ENCODE measurements at regions not wholly inside any gene's neighbourhood (a gene's known extent, or its start where the extent isn't known, plus 50 kb on each side); places are given as distances from the start of the nearest gene placed in this dataset.

DNA sequence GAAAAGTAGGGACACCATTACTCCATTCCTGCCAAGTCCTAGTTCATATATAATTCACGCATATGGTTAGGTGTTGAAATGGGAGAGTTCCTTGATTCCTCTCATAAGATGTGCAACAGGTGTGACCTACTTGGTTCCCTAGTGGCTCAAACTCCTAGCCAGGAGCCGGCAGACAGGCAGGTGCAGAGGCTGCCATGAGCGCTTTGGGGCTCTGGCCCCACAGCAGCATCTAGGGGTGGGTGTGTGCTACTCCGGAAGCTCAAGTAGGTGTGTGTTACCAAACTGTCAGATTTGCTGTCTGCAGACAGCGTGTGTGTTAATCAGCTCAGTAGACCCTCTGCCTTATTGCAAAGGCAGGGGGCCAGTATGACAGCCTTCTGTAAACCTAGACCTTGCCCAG, 1652.4 kb upstream of the ACO1 start:
- no peaks in the 10 kb centered on the region for H3K9me3 ChIP-seq
- intact Hi-C loops (cut with DNase I): no loop called here
- no peak for DNase-seq

DNA sequence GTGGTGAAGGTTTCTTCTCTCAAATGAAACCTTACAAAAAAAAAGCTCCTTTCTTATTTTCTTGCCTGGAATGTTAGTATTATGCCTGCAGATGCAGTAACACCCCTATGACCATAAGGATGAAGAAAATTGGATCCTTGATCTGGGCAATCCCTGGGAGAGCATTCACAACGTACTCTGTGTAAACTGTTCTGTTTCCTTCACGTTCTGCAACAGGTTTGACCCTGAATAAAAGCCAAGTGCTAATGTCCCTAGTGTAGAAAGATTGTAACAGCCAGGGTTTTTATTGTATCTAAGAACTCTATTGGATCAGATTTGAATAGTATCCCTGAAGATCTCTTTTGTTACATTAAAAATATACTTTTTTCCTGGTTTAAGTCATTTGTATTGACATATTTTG, 1639.6 kb upstream of the ACO1 start:
- TF ChIP-seq, protein P1, sequence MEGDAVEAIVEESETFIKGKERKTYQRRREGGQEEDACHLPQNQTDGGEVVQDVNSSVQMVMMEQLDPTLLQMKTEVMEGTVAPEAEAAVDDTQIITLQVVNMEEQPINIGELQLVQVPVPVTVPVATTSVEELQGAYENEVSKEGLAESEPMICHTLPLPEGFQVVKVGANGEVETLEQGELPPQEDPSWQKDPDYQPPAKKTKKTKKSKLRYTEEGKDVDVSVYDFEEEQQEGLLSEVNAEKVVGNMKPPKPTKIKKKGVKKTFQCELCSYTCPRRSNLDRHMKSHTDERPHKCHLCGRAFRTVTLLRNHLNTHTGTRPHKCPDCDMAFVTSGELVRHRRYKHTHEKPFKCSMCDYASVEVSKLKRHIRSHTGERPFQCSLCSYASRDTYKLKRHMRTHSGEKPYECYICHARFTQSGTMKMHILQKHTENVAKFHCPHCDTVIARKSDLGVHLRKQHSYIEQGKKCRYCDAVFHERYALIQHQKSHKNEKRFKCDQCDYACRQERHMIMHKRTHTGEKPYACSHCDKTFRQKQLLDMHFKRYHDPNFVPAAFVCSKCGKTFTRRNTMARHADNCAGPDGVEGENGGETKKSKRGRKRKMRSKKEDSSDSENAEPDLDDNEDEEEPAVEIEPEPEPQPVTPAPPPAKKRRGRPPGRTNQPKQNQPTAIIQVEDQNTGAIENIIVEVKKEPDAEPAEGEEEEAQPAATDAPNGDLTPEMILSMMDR (IDR thresholded peaks at IDR 0.05): no peak
- TF ChIP-seq POLR2A (IDR thresholded peaks at IDR 0.05): no peak
- intact Hi-C loops (cut with DNase I): no loop called here
- H3K4me3 ChIP-seq: no peak overlapping the region
- H3K36me3 ChIP-seq: no peaks in the 10 kb centered on the region
- DNase-seq: no peak
- H3K9me3 ChIP-seq: no peaks in the 10 kb centered on the region
- ATAC-seq: no peak
- 43 to 54% (median 51%) methylated on average over 2 of the region's 2 CpGs for WGBS, 4 donors
- no peaks in the 10 kb centered on the region for H3K4me1 ChIP-seq
- no peaks in the 10 kb centered on the region for H3K27me3 ChIP-seq
- H3K27ac ChIP-seq: no peak overlapping the region

More for the DNA sequence above, 1652.4 kb upstream of the ACO1 start:
- TF ChIP-seq, protein P1 (IDR thresholded peaks at IDR 0.05): no peak
- no peak for TF ChIP-seq POLR2A (IDR thresholded peaks at IDR 0.05)
- WGBS, 4 donors: 65 to 76% (median 69%) methylated on average over 5 of the region's 5 CpGs
- Histone ChIP-seq H3K4me3 (no peak overlapping the region), H3K4me1 (no peaks in the 10 kb centered on the region), H3K27me3 (no peaks in the 10 kb centered on the region), H3K27ac (no peak overlapping the region), H3K36me3 (no peaks in the 10 kb centered on the region)
- no peak for ATAC-seq

DNA sequence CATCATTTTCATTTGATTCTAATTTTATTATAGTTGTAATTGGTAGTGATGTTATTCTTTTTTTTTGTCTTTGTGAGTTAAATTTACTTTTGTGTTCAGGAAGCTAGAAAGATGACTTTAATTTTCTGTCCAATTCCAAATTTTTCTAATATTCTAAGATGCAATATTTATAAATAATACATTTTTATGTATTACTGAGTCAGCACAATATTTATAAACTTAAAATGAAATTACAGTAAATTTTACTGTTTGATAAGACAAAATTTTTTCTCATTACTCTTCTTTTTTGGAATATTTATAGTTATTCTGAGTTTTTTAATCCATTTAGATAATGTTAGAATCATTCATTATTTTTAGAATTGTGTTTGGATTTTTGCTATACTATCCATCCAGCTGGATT, 1637.9 kb upstream of the ACO1 start:
- H3K36me3 ChIP-seq: no peaks in the 10 kb centered on the region
- DNase-seq (no peak), ATAC-seq (no peak)
- no peaks in the 10 kb centered on the region for H3K4me1 ChIP-seq
- no peaks in the 10 kb centered on the region for H3K9me3 ChIP-seq
- H3K27me3 ChIP-seq: no peaks in the 10 kb centered on the region
- intact Hi-C loops (cut with DNase I): no loop called here
- H3K4me3 ChIP-seq: no peak overlapping the region
- no peak overlapping the region for H3K27ac ChIP-seq
- TF ChIP-seq, protein P1 (IDR thresholded peaks at IDR 0.05): no peak
- no peak for TF ChIP-seq POLR2A (IDR thresholded peaks at IDR 0.05)

GRCh38 chr9:30757723-30758122, 1626.7 kb upstream of the ACO1 start:
- TF ChIP-seq, protein P1 (IDR thresholded peaks at IDR 0.05): no peak
- TF ChIP-seq POLR2A (IDR thresholded peaks at IDR 0.05): no peak
- WGBS, 4 donors: 80 to 89% (median 88%) methylated on average over 5 to 8 of the region's 8 CpGs
- H3K9me3 ChIP-seq: no peaks in the 10 kb centered on the region
- H3K36me3 ChIP-seq: no peaks in the 10 kb centered on the region
- H3K27ac ChIP-seq: no peak overlapping the region
- DNase-seq (peak in 1 of 5 donors; percentile 40), ATAC-seq (peak in 1 of 4 donors; percentile 39)
- intact Hi-C loops (cut with DNase I): no loop called here
- H3K4me1 ChIP-seq: no peaks in the 10 kb centered on the region
- H3K4me3 ChIP-seq: no peak overlapping the region
- H3K27me3 ChIP-seq: no peaks in the 10 kb centered on the region
